Sigmoid colon (tissue), 4 donors: ENCODE measurements at regions not wholly inside any gene's neighbourhood (a gene's known extent, or its start where the extent isn't known, plus 50 kb on each side); places are given as distances from the start of the nearest gene placed in this dataset.

ENCODE experiments used
- EP300 ChIP-seq, 4 donors: sonication (generic); formaldehyde crosslinking; IDR thresholded peaks; one replicate each; pipeline ENCODE4 v1.6.1; 2017; ENCODE audit warnings: antibody characterized with exemption in 4 of 4
- POLR2A ChIP-seq, 2 donors: fragments of 450-650 bp; IDR thresholded peaks; one replicate each; pipeline ENCODE4 v1.6.1; 2016; ENCODE audit warnings: antibody characterized with exemption in 2 of 2, mild to moderate bottlenecking in 2 of 2, moderate library complexity in 2 of 2
- POLR2AphosphoS5 ChIP-seq, 4 donors: sonication (generic); formaldehyde crosslinking; IDR thresholded peaks; one replicate each; pipeline ENCODE4 v1.6.1; 2017; ENCODE audit warnings: antibody characterized with exemption in 4 of 4
- TF ChIP-seq, protein P1 (sequence below), 4 experiments: fragments of 450-650 bp in 3 of 4; fragments of 200-600 bp in 1 of 4; IDR thresholded peaks; one replicate each; pipeline ENCODE4 v1.5.1; 2016 to 2019; ENCODE audit warnings: antibody characterized with exemption in 4 of 4, mild to moderate bottlenecking in 3 of 4, moderate library complexity in 2 of 4

DNA sequence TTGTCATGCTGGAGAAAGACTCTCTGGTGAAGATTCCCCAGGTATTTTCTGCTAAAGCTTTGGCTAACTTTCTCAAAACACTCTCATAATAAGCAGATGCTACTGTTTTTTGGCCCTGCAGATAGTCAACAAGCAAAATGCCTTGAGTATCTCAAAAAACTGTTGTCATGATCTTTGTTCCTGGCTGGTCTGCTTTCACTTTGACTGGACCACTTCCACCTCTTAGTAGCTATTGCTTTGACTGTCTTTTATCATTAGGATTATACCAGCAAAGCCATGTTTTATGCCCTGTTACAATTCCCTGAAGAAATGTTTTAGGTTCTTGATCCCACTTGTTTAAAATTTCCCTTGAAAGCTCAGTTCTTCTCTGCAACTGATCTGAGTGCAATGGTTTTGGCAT, 231.5 kb downstream of the SLC7A11 start:
- TF ChIP-seq, protein P1, sequence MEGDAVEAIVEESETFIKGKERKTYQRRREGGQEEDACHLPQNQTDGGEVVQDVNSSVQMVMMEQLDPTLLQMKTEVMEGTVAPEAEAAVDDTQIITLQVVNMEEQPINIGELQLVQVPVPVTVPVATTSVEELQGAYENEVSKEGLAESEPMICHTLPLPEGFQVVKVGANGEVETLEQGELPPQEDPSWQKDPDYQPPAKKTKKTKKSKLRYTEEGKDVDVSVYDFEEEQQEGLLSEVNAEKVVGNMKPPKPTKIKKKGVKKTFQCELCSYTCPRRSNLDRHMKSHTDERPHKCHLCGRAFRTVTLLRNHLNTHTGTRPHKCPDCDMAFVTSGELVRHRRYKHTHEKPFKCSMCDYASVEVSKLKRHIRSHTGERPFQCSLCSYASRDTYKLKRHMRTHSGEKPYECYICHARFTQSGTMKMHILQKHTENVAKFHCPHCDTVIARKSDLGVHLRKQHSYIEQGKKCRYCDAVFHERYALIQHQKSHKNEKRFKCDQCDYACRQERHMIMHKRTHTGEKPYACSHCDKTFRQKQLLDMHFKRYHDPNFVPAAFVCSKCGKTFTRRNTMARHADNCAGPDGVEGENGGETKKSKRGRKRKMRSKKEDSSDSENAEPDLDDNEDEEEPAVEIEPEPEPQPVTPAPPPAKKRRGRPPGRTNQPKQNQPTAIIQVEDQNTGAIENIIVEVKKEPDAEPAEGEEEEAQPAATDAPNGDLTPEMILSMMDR (IDR thresholded peaks at IDR 0.05) = no peak
- TF ChIP-seq POLR2A (IDR thresholded peaks at IDR 0.05) (no peak), EP300 (IDR thresholded peaks at IDR 0.05) (no peak), POLR2AphosphoS5 (IDR thresholded peaks at IDR 0.05) (no peak)
